ENCODE measurements at regions not wholly inside any gene's neighbourhood (a gene's known extent, or its start where the extent isn't known, plus 50 kb on each side); places are given as distances from the start of the nearest gene placed in this dataset.

- POLR2A ChIA-PET (ENCODE audit: partially characterized antibody), result no interaction called here
- no peak overlapping the region for H3K27ac ChIP-seq (ENCODE audit: low read depth, low read length)
These were observed 347.2 kb downstream of the PTPRC start for GRCh38 chr1:198986036-198986435.

DNA sequence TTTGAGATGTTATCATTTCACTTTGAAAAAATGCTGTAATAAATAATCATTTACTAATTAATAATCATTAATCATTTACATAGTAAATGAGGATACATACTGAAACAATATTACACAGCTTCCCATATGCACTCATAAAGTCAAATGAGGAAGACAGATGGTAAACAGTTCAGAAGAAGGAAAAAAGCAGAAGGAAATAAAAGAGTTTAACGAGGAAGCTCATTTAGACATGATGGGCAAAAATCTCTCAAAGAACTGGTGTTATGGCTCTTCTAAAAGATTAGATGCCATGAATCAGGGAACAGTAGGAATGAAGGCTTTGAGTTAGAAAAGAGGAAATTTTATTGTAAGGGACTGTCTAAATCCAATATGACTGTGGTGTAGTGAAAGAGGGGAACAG, 347.6 kb downstream of the PTPRC start:
- H3K4me1 ChIP-seq (ENCODE audit: insufficient read depth, low read length), result no peaks in the 10 kb centered on the region
- H3K36me3 Mint-ChIP-seq, result no peaks in the 10 kb centered on the region
- H3K27me3 Mint-ChIP-seq, result no peaks in the 10 kb centered on the region
- H3K9me3 ChIP-seq (ENCODE audit: control insufficient read depth in 1 of 2, low read length in 2 of 2), result no peaks in the 10 kb centered on the region
- no peaks in the 10 kb centered on the region for H3K4me1 Mint-ChIP-seq
- no peak overlapping the region for H3K27ac ChIP-seq (ENCODE audit: low read depth, low read length)
- POLR2A ChIA-PET (ENCODE audit: partially characterized antibody), result no interaction called here
- H3K27ac Mint-ChIP-seq, result no peak overlapping the region
- no peak overlapping the region for H3K4me3 Mint-ChIP-seq
- intact Hi-C loops (cut with micrococcal nuclease), result no loop called here
- H3K9me3 Mint-ChIP-seq, result peaks cover 0 to 5% (median 2%) of the 10 kb centered on the region in 8 donors
- no peak overlapping the region for H3K4me3 ChIP-seq (ENCODE audit: low read length in 2 of 2)
- H3K36me3 ChIP-seq (ENCODE audit: insufficient read depth, low read length), result no peaks in the 10 kb centered on the region
- H3K27me3 ChIP-seq (ENCODE audit: insufficient read depth, low read length), result no peaks in the 10 kb centered on the region
- no peak for DNase-seq
- CTCF ChIA-PET (ENCODE audit: partially characterized antibody), result no interaction called here

More at GRCh38 chr1:198986036-198986435, 347.2 kb downstream of the PTPRC start:
- Histone ChIP-seq H3K9me3 (ENCODE audit: control insufficient read depth in 1 of 2, low read length in 2 of 2) (no peaks in the 10 kb centered on the region), H3K4me3 (ENCODE audit: low read length in 2 of 2) (no peak overlapping the region), H3K4me1 (ENCODE audit: insufficient read depth, low read length) (no peaks in the 10 kb centered on the region), H3K27me3 (ENCODE audit: insufficient read depth, low read length) (no peaks in the 10 kb centered on the region), H3K36me3 (ENCODE audit: insufficient read depth, low read length) (no peaks in the 10 kb centered on the region)
- intact Hi-C loops (cut with micrococcal nuclease), result no loop called here
- DNase-seq, result no peak
- no peaks in the 10 kb centered on the region for H3K27me3 Mint-ChIP-seq
- H3K4me1 Mint-ChIP-seq, result no peaks in the 10 kb centered on the region
- CTCF ChIA-PET (ENCODE audit: partially characterized antibody), result no interaction called here
- no peak overlapping the region for H3K27ac Mint-ChIP-seq
- H3K36me3 Mint-ChIP-seq, result no peaks in the 10 kb centered on the region
- no peak overlapping the region for H3K4me3 Mint-ChIP-seq
- peaks cover 0 to 5% (median 2%) of the 10 kb centered on the region in 8 donors for H3K9me3 Mint-ChIP-seq

DNA sequence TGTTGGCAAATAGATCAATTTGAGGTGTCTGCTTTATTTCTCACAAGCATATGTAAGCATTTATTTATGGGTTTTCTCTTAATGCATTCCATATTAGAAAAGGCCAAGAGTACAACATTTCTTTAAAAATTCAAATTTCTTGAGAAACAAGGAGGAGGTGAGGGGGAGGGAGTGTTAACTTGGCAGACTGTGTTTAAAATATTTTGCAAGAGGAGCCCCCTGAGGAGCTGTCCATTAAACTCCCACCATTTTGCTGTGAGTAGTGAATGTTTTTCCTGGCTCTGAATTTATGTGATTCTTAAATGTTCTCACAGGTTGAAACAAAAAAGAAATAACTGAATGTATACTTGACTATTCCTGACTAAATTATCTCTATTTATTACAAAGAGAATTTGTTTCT, 363.8 kb downstream of the PTPRC start:
- CTCF ChIA-PET (ENCODE audit: partially characterized antibody), result no interaction called here

DNA sequence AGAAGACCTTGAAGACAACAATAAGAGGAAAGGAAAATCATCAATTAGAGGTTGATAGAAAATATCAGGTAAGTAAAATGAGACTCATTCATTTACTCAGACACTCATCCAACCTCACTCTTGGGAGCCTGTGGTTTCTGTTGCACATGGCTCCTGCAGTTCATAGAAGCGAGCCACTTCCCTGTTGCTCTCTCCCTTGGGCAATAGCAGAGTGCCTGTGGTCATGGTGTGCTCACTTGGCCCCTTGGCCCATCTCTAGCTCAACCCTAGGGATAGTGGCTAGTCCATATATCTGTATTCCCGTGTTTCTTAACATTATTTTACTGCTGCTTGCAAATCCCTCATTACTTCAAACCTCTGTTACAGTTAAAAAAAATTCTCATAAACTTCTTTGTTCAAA, 368.6 kb downstream of the PTPRC start:
- no peak for DNase-seq
- peaks cover 22% of the 10 kb centered on the region for H3K4me1 ChIP-seq (ENCODE audit: insufficient read depth, low read length)
- POLR2A ChIA-PET (ENCODE audit: partially characterized antibody), result no interaction called here
- intact Hi-C loops (cut with micrococcal nuclease), result no loop called here
- no peaks in the 10 kb centered on the region for H3K36me3 Mint-ChIP-seq
- H3K27me3 Mint-ChIP-seq, result no peaks in the 10 kb centered on the region
- no peaks in the 10 kb centered on the region for H3K36me3 ChIP-seq (ENCODE audit: insufficient read depth, low read length)
- H3K27ac ChIP-seq (ENCODE audit: low read depth, low read length), result no peak overlapping the region
- no peak overlapping the region for H3K27ac Mint-ChIP-seq
- no peaks in the 10 kb centered on the region for H3K9me3 ChIP-seq (ENCODE audit: control insufficient read depth in 1 of 2, low read length in 2 of 2)
- no peak overlapping the region for H3K4me3 Mint-ChIP-seq
- CTCF ChIA-PET (ENCODE audit: partially characterized antibody), result no interaction called here
- no peak overlapping the region for H3K4me3 ChIP-seq (ENCODE audit: low read length in 2 of 2)
- peaks cover 8 to 18% (median 13%) of the 10 kb centered on the region in 4 donors for H3K4me1 Mint-ChIP-seq
- no peaks in the 10 kb centered on the region for H3K9me3 Mint-ChIP-seq
- no peaks in the 10 kb centered on the region for H3K27me3 ChIP-seq (ENCODE audit: insufficient read depth, low read length)

More for the DNA sequence above, 363.8 kb downstream of the PTPRC start:
- Mint-ChIP-seq H3K4me1 (no peaks in the 10 kb centered on the region), H3K27me3 (no peaks in the 10 kb centered on the region), H3K36me3 (no peaks in the 10 kb centered on the region), H3K4me3 (no peak overlapping the region), H3K27ac (no peak overlapping the region), H3K9me3 (peaks cover 0 to 1% (median 0%) of the 10 kb centered on the region in 8 donors)
- POLR2A ChIA-PET (ENCODE audit: partially characterized antibody), result no interaction called here
- Histone ChIP-seq H3K27me3 (ENCODE audit: insufficient read depth, low read length) (no peaks in the 10 kb centered on the region), H3K4me3 (ENCODE audit: low read length in 2 of 2) (no peak overlapping the region), H3K36me3 (ENCODE audit: insufficient read depth, low read length) (no peaks in the 10 kb centered on the region), H3K4me1 (ENCODE audit: insufficient read depth, low read length) (no peaks in the 10 kb centered on the region), H3K27ac (ENCODE audit: low read depth, low read length) (no peak overlapping the region), H3K9me3 (ENCODE audit: control insufficient read depth in 1 of 2, low read length in 2 of 2) (no peaks in the 10 kb centered on the region)
- intact Hi-C loops (cut with micrococcal nuclease), result no loop called here
- no peak for DNase-seq

DNA sequence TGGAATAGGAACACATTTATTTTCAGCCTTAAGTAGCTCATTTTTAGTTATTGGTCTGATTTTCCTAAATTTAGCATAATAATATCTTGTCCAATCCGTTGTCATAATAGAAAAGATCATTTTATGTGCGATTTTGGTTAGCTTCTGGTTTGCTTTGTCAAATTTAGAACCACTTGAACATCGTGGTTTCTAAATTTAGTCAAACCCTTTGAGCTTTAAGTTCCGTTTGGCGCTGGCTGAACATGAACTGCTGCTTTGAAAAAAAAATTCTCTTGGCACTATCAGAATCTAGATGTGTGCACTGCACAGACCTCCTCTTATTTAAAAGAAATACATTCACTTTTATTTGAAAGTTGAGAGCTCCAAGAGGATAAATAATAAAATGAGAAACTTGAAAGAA, 370.6 kb downstream of the PTPRC start:
- no peaks in the 10 kb centered on the region for H3K27me3 ChIP-seq (ENCODE audit: insufficient read depth, low read length)
- Mint-ChIP-seq H3K27me3 (no peaks in the 10 kb centered on the region), H3K9me3 (no peaks in the 10 kb centered on the region), H3K4me3 (peak overlapping the region in 3 of 8 donors; percentile 0 to 6 (median 2)), H3K36me3 (no peaks in the 10 kb centered on the region), H3K4me1 (peaks cover 8 to 18% (median 13%) of the 10 kb centered on the region in 4 donors), H3K27ac (no peak overlapping the region)
- H3K36me3 ChIP-seq (ENCODE audit: insufficient read depth, low read length), result no peaks in the 10 kb centered on the region
- DNase-seq, result no peak
- peaks cover 22% of the 10 kb centered on the region for H3K4me1 ChIP-seq (ENCODE audit: insufficient read depth, low read length)
- ChIA-PET POLR2A (ENCODE audit: partially characterized antibody) (no interaction called here), CTCF (ENCODE audit: partially characterized antibody) (interaction anchor here (1.2 kb wide), 1 partner anchor 20 kb away, joined by 3 read pairs; no protein-coding TSS in a partner anchor)
- intact Hi-C loops (cut with micrococcal nuclease), result no loop called here
- no peak overlapping the region for H3K4me3 ChIP-seq (ENCODE audit: low read length in 2 of 2)
- no peaks in the 10 kb centered on the region for H3K9me3 ChIP-seq (ENCODE audit: control insufficient read depth in 1 of 2, low read length in 2 of 2)
- H3K27ac ChIP-seq (ENCODE audit: low read depth, low read length), result no peak overlapping the region

DNA sequence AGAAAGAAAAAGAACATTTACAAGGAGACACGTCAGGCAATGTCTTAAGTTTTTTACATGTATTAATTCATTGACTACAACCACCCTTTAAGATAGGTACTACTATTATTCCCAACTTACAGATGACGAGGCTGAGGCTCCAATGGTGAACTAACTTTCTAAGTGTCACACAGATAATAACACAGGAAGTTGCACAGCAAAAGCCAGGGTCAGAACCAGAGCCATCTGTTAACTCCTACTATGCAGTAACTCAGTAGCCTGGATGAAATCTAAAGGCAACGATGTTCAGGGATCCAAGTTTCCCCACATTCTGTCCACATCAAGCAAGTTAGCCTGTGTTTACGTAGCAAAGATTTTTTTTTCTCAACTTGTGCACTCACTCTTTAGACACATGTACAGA, 371.7 kb downstream of the PTPRC start:
- ChIA-PET POLR2A (ENCODE audit: partially characterized antibody) (no interaction called here), CTCF (ENCODE audit: partially characterized antibody) (no interaction called here)
- DNase-seq, result peak in 1 of 5 donors; percentile 3
- H3K9me3 Mint-ChIP-seq, result no peaks in the 10 kb centered on the region
- H3K4me3 ChIP-seq (ENCODE audit: low read length in 2 of 2), result no peak overlapping the region
- no peaks in the 10 kb centered on the region for H3K27me3 Mint-ChIP-seq
- H3K27ac ChIP-seq (ENCODE audit: low read depth, low read length), result no peak overlapping the region
- peak overlapping the region in 3 of 8 donors; percentile 6 to 33 (median 20) for H3K4me3 Mint-ChIP-seq
- H3K27me3 ChIP-seq (ENCODE audit: insufficient read depth, low read length), result no peaks in the 10 kb centered on the region
- no peaks in the 10 kb centered on the region for H3K9me3 ChIP-seq (ENCODE audit: control insufficient read depth in 1 of 2, low read length in 2 of 2)
- intact Hi-C loops (cut with micrococcal nuclease), result no loop called here
- H3K4me1 ChIP-seq (ENCODE audit: insufficient read depth, low read length), result peaks cover 22% of the 10 kb centered on the region
- H3K36me3 Mint-ChIP-seq, result no peaks in the 10 kb centered on the region
- no peaks in the 10 kb centered on the region for H3K36me3 ChIP-seq (ENCODE audit: insufficient read depth, low read length)
- H3K4me1 Mint-ChIP-seq, result peaks cover 10 to 19% (median 14%) of the 10 kb centered on the region in 4 donors
- no peak overlapping the region for H3K27ac Mint-ChIP-seq

DNA sequence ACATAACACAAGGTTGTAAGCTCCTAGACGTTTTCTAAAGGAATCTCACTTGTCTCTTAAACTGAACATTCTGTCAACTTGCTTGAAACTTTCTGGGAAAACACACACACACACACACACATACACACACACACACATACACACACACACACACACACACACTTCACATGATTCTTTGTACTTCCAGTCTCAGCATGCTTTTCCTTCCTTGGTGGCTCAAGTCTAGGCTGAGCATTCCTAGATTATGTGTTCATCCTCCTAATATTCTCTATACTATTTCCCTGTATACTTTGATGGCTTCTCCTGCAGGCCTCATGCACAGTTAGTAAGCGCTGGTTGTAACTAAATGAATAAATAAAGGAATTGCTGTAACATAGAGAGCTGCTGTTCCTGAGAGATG, 372.1 kb downstream of the PTPRC start:
- Histone ChIP-seq H3K27me3 (ENCODE audit: insufficient read depth, low read length) (no peaks in the 10 kb centered on the region), H3K9me3 (ENCODE audit: control insufficient read depth in 1 of 2, low read length in 2 of 2) (no peaks in the 10 kb centered on the region), H3K27ac (ENCODE audit: low read depth, low read length) (no peak overlapping the region), H3K36me3 (ENCODE audit: insufficient read depth, low read length) (no peaks in the 10 kb centered on the region), H3K4me3 (ENCODE audit: low read length in 2 of 2) (no peak overlapping the region), H3K4me1 (ENCODE audit: insufficient read depth, low read length) (peaks cover 22% of the 10 kb centered on the region)
- peaks cover 10 to 19% (median 14%) of the 10 kb centered on the region in 4 donors for H3K4me1 Mint-ChIP-seq
- H3K27me3 Mint-ChIP-seq, result no peaks in the 10 kb centered on the region
- H3K36me3 Mint-ChIP-seq, result no peaks in the 10 kb centered on the region
- no peak overlapping the region for H3K27ac Mint-ChIP-seq
- peak overlapping the region in 3 of 8 donors; percentile 6 to 60 (median 38) for H3K4me3 Mint-ChIP-seq
- H3K9me3 Mint-ChIP-seq, result no peaks in the 10 kb centered on the region
- ChIA-PET POLR2A (ENCODE audit: partially characterized antibody) (no interaction called here), CTCF (ENCODE audit: partially characterized antibody) (no interaction called here)
- no peak for DNase-seq
- intact Hi-C loops (cut with micrococcal nuclease), result no loop called here

DNA sequence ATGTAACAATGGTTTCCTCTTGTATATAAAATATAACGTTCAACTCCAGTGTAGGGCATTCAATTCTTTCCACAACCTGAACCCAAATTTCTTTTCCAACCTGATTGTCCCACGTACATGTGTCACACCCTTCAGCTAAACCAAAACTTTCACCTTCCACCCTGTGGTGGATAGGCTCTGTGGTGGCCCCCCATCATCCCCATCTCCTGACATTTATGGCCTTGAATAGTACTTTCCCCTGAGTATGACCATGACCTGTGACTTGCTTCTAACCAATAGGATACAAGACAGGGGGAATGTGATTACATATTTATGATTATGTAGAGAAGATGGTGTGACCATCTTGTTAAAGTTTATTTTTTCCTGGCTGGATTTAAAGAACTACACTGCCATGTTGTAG, 377.0 kb downstream of the PTPRC start:
- POLR2A ChIA-PET (ENCODE audit: partially characterized antibody), result no interaction called here
- H3K4me3 ChIP-seq (ENCODE audit: low read length in 2 of 2), result no peak overlapping the region
- no peak for DNase-seq
- Mint-ChIP-seq H3K4me1 (peaks cover 4 to 5% (median 4%) of the 10 kb centered on the region in 4 donors), H3K27ac (no peak overlapping the region), H3K9me3 (no peaks in the 10 kb centered on the region), H3K4me3 (no peak overlapping the region), H3K27me3 (no peaks in the 10 kb centered on the region), H3K36me3 (no peaks in the 10 kb centered on the region)
- CTCF ChIA-PET (ENCODE audit: partially characterized antibody), result no interaction called here
- H3K4me1 ChIP-seq (ENCODE audit: insufficient read depth, low read length), result peaks cover 4% of the 10 kb centered on the region
- intact Hi-C loops (cut with micrococcal nuclease), result no loop called here
- H3K27me3 ChIP-seq (ENCODE audit: insufficient read depth, low read length), result no peaks in the 10 kb centered on the region
- H3K9me3 ChIP-seq (ENCODE audit: control insufficient read depth in 1 of 2, low read length in 2 of 2), result no peaks in the 10 kb centered on the region
- H3K27ac ChIP-seq (ENCODE audit: low read depth, low read length), result no peak overlapping the region
- H3K36me3 ChIP-seq (ENCODE audit: insufficient read depth, low read length), result no peaks in the 10 kb centered on the region
